Keratinocyte (primary cell): ENCODE measurements at regions not wholly inside any gene's neighbourhood (a gene's known extent, or its start where the extent isn't known, plus 50 kb on each side); places are given as distances from the start of the nearest gene placed in this dataset.
"Not testable (repeated sequence)": the region's sequence is repeated elsewhere in the genome, so short reads cannot be mapped to it uniquely, and the experiment has no call there.

ENCODE experiments used
- DNase-seq: peaks from one replicate; pipeline ENCODE4 v3.0.0-alpha.2; 2011; ENCODE audit warnings: low read depth, missing footprints, low spot score
- FAIRE-seq: peaks from 2 replicates; lab custom pipeline; 2011; peaks lifted over from hg19 to GRCh38; lab: Jason Lieb, UNC
- H2AFZ ChIP-seq: 2 replicates; pipeline ENCODE4 v1.6.0; 2012; ENCODE audit warnings: low read length, control low read depth, inconsistent platforms; ENCODE audit not compliant: control insufficient read depth
- H3K27ac ChIP-seq: 2 replicates; pipeline ENCODE4 v1.5.1; 2011; ENCODE audit warnings: low read length; ENCODE audit not compliant: control insufficient read depth, insufficient read depth
- H3K27me3 ChIP-seq: 3 replicates; pipeline ENCODE4 v1.6.0; 2011; ENCODE audit warnings: low read length; ENCODE audit not compliant: control insufficient read depth, insufficient read depth; ENCODE audit errors: extremely low read depth
- H3K36me3 ChIP-seq, 2 experiments: 2 replicates in 1 of 2; 3 replicates in 1 of 2; pipeline ENCODE4 v1.5.1; 2011; ENCODE audit warnings: low read length in 2 of 2, mild to moderate bottlenecking in 1 of 2; ENCODE audit not compliant: control insufficient read depth in 2 of 2, insufficient read depth in 2 of 2; ENCODE audit errors: extremely low read depth in 1 of 2
- H3K4me1 ChIP-seq: 3 replicates; pipeline ENCODE4 v1.5.1; 2011; ENCODE audit warnings: low read length; ENCODE audit not compliant: control insufficient read depth, insufficient read depth; ENCODE audit errors: extremely low read depth
- H3K4me2 ChIP-seq: 3 replicates; pipeline ENCODE4 v1.6.0; 2011; ENCODE audit warnings: low read depth, low read length; ENCODE audit not compliant: control insufficient read depth, insufficient read depth; ENCODE audit errors: extremely low read depth
- H3K4me3 ChIP-seq, 3 experiments: fragments of 200-600 bp in 1 of 3; sonication (generic) in 1 of 3; 2 replicates in 2 of 3; 3 replicates in 1 of 3; pipeline ENCODE4 v1.5.1; 2011 to 2016; ENCODE audit warnings: low read length in 3 of 3, mild to moderate bottlenecking in 3 of 3, control low read depth in 2 of 3, inconsistent platforms in 1 of 3, low read depth in 1 of 3, mixed read lengths in 1 of 3, mixed run types in 1 of 3, moderate library complexity in 1 of 3; ENCODE audit not compliant: control insufficient read depth in 2 of 3, insufficient read depth in 2 of 3; ENCODE audit errors: extremely low read depth in 1 of 3
- H3K79me2 ChIP-seq: 2 replicates; pipeline ENCODE4 v1.6.0; 2012; ENCODE audit warnings: low read length; ENCODE audit not compliant: control insufficient read depth, insufficient read depth
- H3K9ac ChIP-seq: 3 replicates; pipeline ENCODE4 v1.6.0; 2011; ENCODE audit warnings: low read length; ENCODE audit not compliant: control insufficient read depth, insufficient read depth; ENCODE audit errors: extremely low read depth
- H3K9me1 ChIP-seq: 3 replicates; pipeline ENCODE4 v1.6.0; 2011; ENCODE audit warnings: low read length; ENCODE audit not compliant: control insufficient read depth, insufficient read depth; ENCODE audit errors: extremely low read depth
- H3K9me3 ChIP-seq: 2 replicates; pipeline ENCODE4 v1.5.1; 2012; ENCODE audit warnings: low read depth, low read length; ENCODE audit not compliant: control insufficient read depth
- H4K20me1 ChIP-seq: 3 replicates; pipeline ENCODE4 v1.6.0; 2011; ENCODE audit warnings: low read length; ENCODE audit not compliant: control insufficient read depth, insufficient read depth; ENCODE audit errors: extremely low read depth
- dilution Hi-C: fragments of 300-500 bp; cut with MboI; formaldehyde crosslinking; loops from one replicate; pipeline ENCODE4 v1.7.0; 2020; ENCODE audit warnings: low sequenced_read_pairs; ENCODE audit not compliant: extremely low pct_ligation_motif_present

- H3K36me3 ChIP-seq, H3K4me3 ChIP-seq, H3K27ac ChIP-seq, H2AFZ ChIP-seq, H3K9ac ChIP-seq, H3K4me1 ChIP-seq, H3K27me3 ChIP-seq, H3K9me3 ChIP-seq, DNase-seq, H3K9me1 ChIP-seq, dilution Hi-C loops, H3K4me2 ChIP-seq, H4K20me1 ChIP-seq, H3K79me2 ChIP-seq, FAIRE-seq: not testable (repeated sequence)
Observed at GRCh38 chr1:144532156-144532607, 60.5 kb upstream of the PPIAL4F start.

- H3K9me3 ChIP-seq, FAIRE-seq, DNase-seq, H3K4me3 ChIP-seq, H3K9me1 ChIP-seq, H4K20me1 ChIP-seq, H3K4me1 ChIP-seq, H3K27ac ChIP-seq, H3K79me2 ChIP-seq, H3K36me3 ChIP-seq, H3K9ac ChIP-seq, H2AFZ ChIP-seq, dilution Hi-C loops, H3K4me2 ChIP-seq, H3K27me3 ChIP-seq: not testable (repeated sequence)
Observed at GRCh38 chr1:144533480-144533879, 59.2 kb upstream of the PPIAL4F start.

- H3K9me1 ChIP-seq, H2AFZ ChIP-seq, FAIRE-seq, H3K9me3 ChIP-seq, H3K79me2 ChIP-seq, H3K27ac ChIP-seq, H3K27me3 ChIP-seq, H3K36me3 ChIP-seq, H3K4me1 ChIP-seq, H3K4me2 ChIP-seq, H3K9ac ChIP-seq, DNase-seq, dilution Hi-C loops, H4K20me1 ChIP-seq, H3K4me3 ChIP-seq: not testable (repeated sequence)
Observed at GRCh38 chr1:144534286-144534685, 58.4 kb upstream of the PPIAL4F start.

- dilution Hi-C loops, FAIRE-seq, H3K36me3 ChIP-seq, H3K4me2 ChIP-seq, H3K9me1 ChIP-seq, H3K4me1 ChIP-seq, H3K9ac ChIP-seq, H3K27me3 ChIP-seq, H3K9me3 ChIP-seq, DNase-seq, H4K20me1 ChIP-seq, H2AFZ ChIP-seq, H3K4me3 ChIP-seq, H3K27ac ChIP-seq, H3K79me2 ChIP-seq: not testable (repeated sequence)
Observed at GRCh38 chr1:144536677-144537076, 56.0 kb upstream of the PPIAL4F start.

GRCh38 chr1:144537234-144537633 is 55.5 kb upstream of the PPIAL4F start:
- H2AFZ ChIP-seq, H3K4me3 ChIP-seq, H3K4me1 ChIP-seq, H3K4me2 ChIP-seq, DNase-seq, H3K36me3 ChIP-seq, dilution Hi-C loops, H3K9me1 ChIP-seq, FAIRE-seq, H3K79me2 ChIP-seq, H3K27me3 ChIP-seq, H3K9ac ChIP-seq, H3K27ac ChIP-seq, H3K9me3 ChIP-seq, H4K20me1 ChIP-seq: not testable (repeated sequence)
